Mesenchymal stem cell (in vitro differentiated cells and primary cell): ENCODE measurements at regions not wholly inside any gene's neighbourhood (a gene's known extent, or its start where the extent isn't known, plus 50 kb on each side); places are given as distances from the start of the nearest gene placed in this dataset.

Experiments used
- DNase-seq: peaks from one replicate; pipeline ENCODE4 v3.0.0-alpha.2; 2013
- H2AFZ ChIP-seq: one replicate; pipeline ENCODE4 v1.6.1; 2013; ENCODE audit warnings: low read depth, mild to moderate bottlenecking, control low read depth, inconsistent platforms, low read length, moderate library complexity
- H2AK5ac ChIP-seq: 2 replicates; pipeline ENCODE4 v1.6.1; 2013; ENCODE audit warnings: low read length, moderate library complexity, mild to moderate bottlenecking, inconsistent platforms; ENCODE audit not compliant: severe bottlenecking
- H2BK120ac ChIP-seq: one replicate; pipeline ENCODE4 v1.6.1; 2013; ENCODE audit warnings: low read depth, mild to moderate bottlenecking, inconsistent platforms, low read length, moderate library complexity
- H2BK12ac ChIP-seq, 2 experiments: one replicate each; pipeline ENCODE4 v1.6.1; 2013; ENCODE audit warnings: inconsistent platforms in 2 of 2, low read length in 2 of 2, mild to moderate bottlenecking in 2 of 2, moderate library complexity in 2 of 2, control low read depth in 1 of 2
- H2BK15ac ChIP-seq: one replicate; pipeline ENCODE4 v1.6.1; 2013; ENCODE audit warnings: mild to moderate bottlenecking, low read depth, inconsistent platforms; ENCODE audit not compliant: poor library complexity, severe bottlenecking
- H2BK5ac ChIP-seq: 2 replicates; pipeline ENCODE4 v1.6.1; 2013; ENCODE audit warnings: low read depth, mild to moderate bottlenecking, low read length, control low read depth, inconsistent platforms; ENCODE audit not compliant: poor library complexity, severe bottlenecking
- H3K14ac ChIP-seq, 2 experiments: one replicate each; pipeline ENCODE4 v1.6.1; 2013; ENCODE audit warnings: inconsistent platforms in 2 of 2, low read length in 2 of 2, control low read depth in 1 of 2, mild to moderate bottlenecking in 1 of 2, moderate library complexity in 1 of 2
- H3K18ac ChIP-seq, 2 experiments: one replicate each; pipeline ENCODE4 v1.6.1; 2013; ENCODE audit warnings: inconsistent platforms in 2 of 2, low read length in 2 of 2, control low read depth in 1 of 2, low read depth in 1 of 2, mild to moderate bottlenecking in 1 of 2
- H3K23ac ChIP-seq, 2 experiments: one replicate each; pipeline ENCODE4 v1.6.1; 2013; ENCODE audit warnings: inconsistent platforms in 2 of 2, low read length in 2 of 2, mild to moderate bottlenecking in 2 of 2, moderate library complexity in 2 of 2, control low read depth in 1 of 2
- H3K27ac ChIP-seq: 2 replicates; pipeline ENCODE4 v1.5.1; 2013; ENCODE audit warnings: mild to moderate bottlenecking, moderate library complexity, low read length, control low read depth, inconsistent platforms; ENCODE audit not compliant: poor library complexity, severe bottlenecking
- H3K27me3 ChIP-seq, 2 experiments: 2 replicates each; pipeline versions ENCODE4 v1.6.1 to v1.7.0; 2013; ENCODE audit warnings: low read length in 2 of 2, mild to moderate bottlenecking in 2 of 2, moderate library complexity in 2 of 2, control low read depth in 1 of 2, inconsistent platforms in 1 of 2; ENCODE audit not compliant: control insufficient read depth in 1 of 2, insufficient read depth in 1 of 2
- H3K36me3 ChIP-seq, 2 experiments: 2 replicates each; pipeline versions ENCODE4 v1.6.1 to v1.7.0; 2013; ENCODE audit warnings: low read length in 2 of 2, control low read depth in 1 of 2, inconsistent platforms in 1 of 2, low read depth in 1 of 2, mild to moderate bottlenecking in 1 of 2; ENCODE audit not compliant: insufficient read depth in 2 of 2, control insufficient read depth in 1 of 2
- H3K4ac ChIP-seq, 2 experiments: one replicate each; pipeline ENCODE4 v1.6.1; 2013; ENCODE audit warnings: inconsistent platforms in 2 of 2, low read length in 2 of 2, mild to moderate bottlenecking in 2 of 2, moderate library complexity in 2 of 2, control low read depth in 1 of 2, low read depth in 1 of 2
- H3K4me1 ChIP-seq: 2 replicates; pipeline ENCODE4 v1.6.1; 2013; ENCODE audit warnings: low read depth, low read length, control low read depth; ENCODE audit not compliant: control insufficient read depth, insufficient read depth
- H3K4me2 ChIP-seq: 2 replicates; pipeline ENCODE4 v1.6.1; 2013; ENCODE audit warnings: low read length, mild to moderate bottlenecking, inconsistent platforms; ENCODE audit not compliant: poor library complexity, severe bottlenecking
- H3K4me3 ChIP-seq, 2 experiments: 2 replicates each; pipeline versions ENCODE4 v1.5.1 to v1.7.0; 2013; ENCODE audit warnings: low read length in 2 of 2, mild to moderate bottlenecking in 2 of 2, control low read depth in 1 of 2, low read depth in 1 of 2; ENCODE audit not compliant: insufficient read depth in 1 of 2
- H3K79me1 ChIP-seq: replicated peaks from 2 replicates; pipeline ENCODE4 v1.6.1; 2013; ENCODE audit warnings: mild to moderate bottlenecking, control low read depth, low read length, inconsistent platforms; ENCODE audit not compliant: poor library complexity, severe bottlenecking
- H3K9ac ChIP-seq: 2 replicates; pipeline ENCODE4 v1.7.0; 2013; ENCODE audit warnings: mild to moderate bottlenecking, low read length, moderate library complexity
- H3K9me3 ChIP-seq: 2 replicates; pipeline ENCODE4 v1.7.0; 2013; ENCODE audit warnings: mild to moderate bottlenecking, low read length; ENCODE audit not compliant: control insufficient read depth
- H4K8ac ChIP-seq: one replicate; pipeline ENCODE4 v1.6.1; 2013; ENCODE audit warnings: inconsistent platforms, mild to moderate bottlenecking, low read length, moderate library complexity
- H4K91ac ChIP-seq: one replicate; pipeline ENCODE4 v1.6.1; 2013; ENCODE audit warnings: mild to moderate bottlenecking, low read length, inconsistent platforms
- WGBS: methylation state at CpG from one replicate; pipeline ENCODE4 v1.1.7; 2013; ENCODE audit warnings: mixed read lengths; 5-methylcytosine and 5-hydroxymethylcytosine counted together

- no peak overlapping the region for H3K9ac ChIP-seq
- H3K4ac ChIP-seq, result no peak overlapping the region
- H3K4me2 ChIP-seq, result no peak overlapping the region
- DNase-seq, result no peak
- H2BK5ac ChIP-seq, result no peak overlapping the region
- no peaks in the 10 kb centered on the region for H3K79me1 ChIP-seq
- no peak overlapping the region for H2AK5ac ChIP-seq
- H4K91ac ChIP-seq, result no peak overlapping the region
- H3K23ac ChIP-seq, result no peak overlapping the region
- H2BK15ac ChIP-seq, result no peak overlapping the region
- no peak overlapping the region for H3K14ac ChIP-seq
- no peak overlapping the region for H3K4me3 ChIP-seq
- H4K8ac ChIP-seq, result no peak overlapping the region
- H3K27me3 ChIP-seq, result no peaks in the 10 kb centered on the region
- H3K4me1 ChIP-seq, result peaks cover 2% of the 10 kb centered on the region
- WGBS, result 65% methylated on average over 1 of the region's 1 CpG
- no peaks in the 10 kb centered on the region for H3K36me3 ChIP-seq
- no peak overlapping the region for H3K18ac ChIP-seq
- H3K27ac ChIP-seq, result no peak overlapping the region
- no peak overlapping the region for H2BK12ac ChIP-seq
- no peak overlapping the region for H2BK120ac ChIP-seq
- peaks cover 3% of the 10 kb centered on the region for H3K9me3 ChIP-seq
- no peak overlapping the region for H2AFZ ChIP-seq
These were observed 58.8 kb upstream of the NOL4 start for GRCh38 chr18:34283506-34283905.

- no peak overlapping the region for H3K4me2 ChIP-seq
- H3K4ac ChIP-seq, result no peak overlapping the region
- H4K91ac ChIP-seq, result no peak overlapping the region
- no peak overlapping the region for H2BK15ac ChIP-seq
- no peak overlapping the region for H3K4me3 ChIP-seq
- no peaks in the 10 kb centered on the region for H3K36me3 ChIP-seq
- no peak overlapping the region for H4K8ac ChIP-seq
- no peak overlapping the region for H3K9ac ChIP-seq
- H2BK120ac ChIP-seq, result no peak overlapping the region
- H2AFZ ChIP-seq, result no peak overlapping the region
- H3K4me1 ChIP-seq, result peaks cover 2% of the 10 kb centered on the region
- H3K14ac ChIP-seq, result no peak overlapping the region
- H2BK12ac ChIP-seq, result no peak overlapping the region
- no peaks in the 10 kb centered on the region for H3K79me1 ChIP-seq
- DNase-seq, result no peak
- H3K18ac ChIP-seq, result no peak overlapping the region
- H3K9me3 ChIP-seq, result peaks cover 3% of the 10 kb centered on the region
- H3K27ac ChIP-seq, result no peak overlapping the region
- no peak overlapping the region for H3K23ac ChIP-seq
- H2AK5ac ChIP-seq, result no peak overlapping the region
- H3K27me3 ChIP-seq, result no peaks in the 10 kb centered on the region
- no peak overlapping the region for H2BK5ac ChIP-seq
These were observed 63.1 kb upstream of the NOL4 start for GRCh38 chr18:34287825-34288224.

DNA sequence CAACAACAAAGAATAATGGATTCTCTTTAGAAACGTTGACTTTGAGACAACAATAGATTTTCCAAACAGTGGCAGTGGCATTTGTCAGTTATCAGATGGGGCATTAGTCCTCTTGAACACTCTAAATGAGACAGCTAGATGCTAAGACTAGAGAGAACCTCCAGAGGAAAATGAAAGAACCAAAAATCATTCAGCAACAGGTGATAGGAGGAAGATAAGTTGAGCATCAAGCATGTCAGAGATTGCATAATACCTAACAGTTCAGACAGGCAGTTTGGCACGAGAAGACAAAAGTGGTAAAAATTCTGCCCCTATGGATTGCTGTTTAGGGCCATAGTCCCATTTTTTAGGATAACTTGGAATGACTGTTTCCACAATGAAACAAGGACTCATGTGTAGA is 67.9 kb upstream of the NOL4 start:
- no peak overlapping the region for H3K18ac ChIP-seq
- no peaks in the 10 kb centered on the region for H3K36me3 ChIP-seq
- DNase-seq, result no peak
- no peak overlapping the region for H4K91ac ChIP-seq
- H3K9me3 ChIP-seq, result peaks cover 3% of the 10 kb centered on the region
- H2AFZ ChIP-seq, result no peak overlapping the region
- H3K79me1 ChIP-seq, result no peaks in the 10 kb centered on the region
- H3K9ac ChIP-seq, result no peak overlapping the region
- no peak overlapping the region for H3K4me2 ChIP-seq
- no peak overlapping the region for H2BK15ac ChIP-seq
- no peak overlapping the region for H3K27ac ChIP-seq
- H3K14ac ChIP-seq, result no peak overlapping the region
- no peaks in the 10 kb centered on the region for H3K4me1 ChIP-seq
- H2BK5ac ChIP-seq, result no peak overlapping the region
- H2BK120ac ChIP-seq, result no peak overlapping the region
- H3K4ac ChIP-seq, result no peak overlapping the region
- H4K8ac ChIP-seq, result no peak overlapping the region
- no peak overlapping the region for H3K23ac ChIP-seq
- WGBS, result 63% methylated on average over 2 of the region's 2 CpGs
- H3K27me3 ChIP-seq, result no peaks in the 10 kb centered on the region
- no peak overlapping the region for H2BK12ac ChIP-seq
- H2AK5ac ChIP-seq, result no peak overlapping the region
- H3K4me3 ChIP-seq, result no peak overlapping the region

DNA sequence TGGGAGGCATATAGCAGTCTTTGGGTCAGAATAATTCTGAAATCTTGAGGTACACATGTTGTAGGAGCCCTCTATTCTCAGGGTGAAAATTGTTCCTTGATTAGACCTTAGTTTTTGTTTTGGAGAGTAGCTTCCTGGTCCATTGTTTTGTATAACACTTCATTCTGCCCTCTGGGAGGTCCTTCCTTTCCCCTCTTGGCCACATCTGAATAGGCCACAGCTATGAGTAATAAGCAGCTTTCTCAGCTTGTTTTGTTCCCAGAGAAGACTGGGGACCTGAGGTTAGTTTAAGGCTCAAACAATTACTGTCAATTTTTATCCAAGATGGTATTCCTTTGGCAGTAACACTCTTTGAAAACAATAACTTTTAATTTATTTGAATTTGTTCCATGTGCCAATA is 72.6 kb upstream of the NOL4 start:
- no peak overlapping the region for H3K4me2 ChIP-seq
- no peaks in the 10 kb centered on the region for H3K79me1 ChIP-seq
- H3K4me1 ChIP-seq, result no peaks in the 10 kb centered on the region
- H2AFZ ChIP-seq, result no peak overlapping the region
- H4K91ac ChIP-seq, result no peak overlapping the region
- H2AK5ac ChIP-seq, result no peak overlapping the region
- H2BK15ac ChIP-seq, result no peak overlapping the region
- H2BK12ac ChIP-seq, result no peak overlapping the region
- DNase-seq, result no peak
- H3K9ac ChIP-seq, result no peak overlapping the region
- no peak overlapping the region for H3K14ac ChIP-seq
- H2BK120ac ChIP-seq, result no peak overlapping the region
- no peaks in the 10 kb centered on the region for H3K27me3 ChIP-seq
- no peak overlapping the region for H3K18ac ChIP-seq
- H3K23ac ChIP-seq, result no peak overlapping the region
- no peak overlapping the region for H3K4me3 ChIP-seq
- no peak overlapping the region for H2BK5ac ChIP-seq
- no peak overlapping the region for H4K8ac ChIP-seq
- no peaks in the 10 kb centered on the region for H3K9me3 ChIP-seq
- H3K4ac ChIP-seq, result no peak overlapping the region
- no peak overlapping the region for H3K27ac ChIP-seq
- no peaks in the 10 kb centered on the region for H3K36me3 ChIP-seq
